Hepatocyte (in vitro differentiated cells): ENCODE measurements at regions not wholly inside any gene's neighbourhood (a gene's known extent, or its start where the extent isn't known, plus 50 kb on each side); places are given as distances from the start of the nearest gene placed in this dataset.

Experiments used
- DNase-seq: peaks from one replicate; pipeline ENCODE4 v3.0.0-alpha.2; 2016; ENCODE audit warnings: low spot score
- H2AFZ ChIP-seq: fragments of 200-600 bp; sonication (generic); 2 replicates; pipeline ENCODE4 v1.6.0; 2016; ENCODE audit warnings: antibody characterized with exemption, mild to moderate bottlenecking
- H3K27ac ChIP-seq: fragments of 200-600 bp; sonication (generic); 2 replicates; pipeline ENCODE4 v1.5.1; 2016; ENCODE audit warnings: mild to moderate bottlenecking
- H3K27me3 ChIP-seq: fragments of 200-600 bp; sonication (generic); 2 replicates; pipeline ENCODE4 v1.6.1; 2016
- H3K36me3 ChIP-seq: fragments of 200-600 bp; sonication (generic); replicated peaks from 2 replicates; pipeline ENCODE4 v1.5.1; 2016; ENCODE audit warnings: low read depth; ENCODE audit not compliant: insufficient read depth
- H3K4me1 ChIP-seq: fragments of 200-600 bp; sonication (generic); 2 replicates; pipeline ENCODE4 v1.5.1; 2016; ENCODE audit warnings: mild to moderate bottlenecking, moderate library complexity; ENCODE audit not compliant: insufficient read depth
- H3K4me2 ChIP-seq: fragments of 200-600 bp; sonication (generic); 2 replicates; pipeline ENCODE4 v1.6.0; 2016
- H3K4me3 ChIP-seq: fragments of 200-600 bp; sonication (generic); 2 replicates; pipeline ENCODE4 v1.5.1; 2016; ENCODE audit warnings: mild to moderate bottlenecking
- H3K79me2 ChIP-seq: fragments of 200-600 bp; sonication (generic); 2 replicates; pipeline ENCODE4 v1.6.0; 2017; ENCODE audit warnings: mild to moderate bottlenecking
- H3K9me2 ChIP-seq: fragments of 200-600 bp; sonication (generic); replicated peaks from 2 replicates; pipeline ENCODE4 v1.6.0; 2017; ENCODE audit warnings: mild to moderate bottlenecking; ENCODE audit not compliant: insufficient read depth
- H3K9me3 ChIP-seq: fragments of 200-600 bp; sonication (generic); 2 replicates; pipeline ENCODE4 v1.5.1; 2016; ENCODE audit warnings: low read depth, mild to moderate bottlenecking
- H4K20me1 ChIP-seq: fragments of 200-600 bp; sonication (generic); 2 replicates; pipeline ENCODE4 v1.6.0; 2016; ENCODE audit warnings: mild to moderate bottlenecking; ENCODE audit not compliant: insufficient read depth, poor library complexity, severe bottlenecking
- CTCF ChIP-seq: fragments of 200-600 bp; sonication (generic); IDR thresholded peaks from 2 replicates; pipeline ENCODE4 v1.5.1; 2016; ENCODE audit warnings: antibody characterized with exemption, mild to moderate bottlenecking; ENCODE audit not compliant: poor library complexity
- EZH2 ChIP-seq: fragments of 200-600 bp; sonication (generic); IDR thresholded peaks from 2 replicates; pipeline ENCODE4 v1.6.1; 2016; ENCODE audit warnings: antibody characterized with exemption, mild to moderate bottlenecking, borderline replicate concordance
- EZH2phosphoT487 ChIP-seq: fragments of 200-600 bp; sonication (generic); IDR thresholded peaks from one replicate; pipeline ENCODE4 v1.6.1; 2018; ENCODE audit warnings: antibody characterized with exemption, mild to moderate bottlenecking, low read depth, moderate library complexity; ENCODE audit not compliant: unreplicated experiment, severe bottlenecking
- WGBS: methylation state at CpG from one replicate; pipeline ENCODE4 v1.1.6; 2016; ENCODE audit warnings: low lambda C conversion rate; ENCODE audit errors: missing lambda C conversion rate; 5-methylcytosine and 5-hydroxymethylcytosine counted together

- no peak for DNase-seq
- no peak overlapping the region for H3K4me3 ChIP-seq
- TF ChIP-seq EZH2phosphoT487 = no peak
- no peak for TF ChIP-seq CTCF
- no peak for TF ChIP-seq EZH2
- no peak overlapping the region for H3K4me2 ChIP-seq
- no peaks in the 10 kb centered on the region for H3K79me2 ChIP-seq
- H2AFZ ChIP-seq = no peak overlapping the region
- H4K20me1 ChIP-seq = no peaks in the 10 kb centered on the region
- no peaks in the 10 kb centered on the region for H3K9me3 ChIP-seq
- H3K27ac ChIP-seq = no peak overlapping the region
- no peaks in the 10 kb centered on the region for H3K9me2 ChIP-seq
- H3K4me1 ChIP-seq = no peaks in the 10 kb centered on the region
- no peaks in the 10 kb centered on the region for H3K27me3 ChIP-seq
- 93% methylated on average over 2 of the region's 2 CpGs for WGBS
- H3K36me3 ChIP-seq = no peaks in the 10 kb centered on the region
These were observed 59.2 kb upstream of the PGR start for GRCh38 chr11:101188801-101189200.

- no peak overlapping the region for H3K4me2 ChIP-seq
- H3K79me2 ChIP-seq = no peaks in the 10 kb centered on the region
- H3K27me3 ChIP-seq = no peaks in the 10 kb centered on the region
- no peak overlapping the region for H3K4me3 ChIP-seq
- 64% methylated on average over 3 of the region's 3 CpGs for WGBS
- no peaks in the 10 kb centered on the region for H3K9me3 ChIP-seq
- no peaks in the 10 kb centered on the region for H3K36me3 ChIP-seq
- TF ChIP-seq CTCF (no peak), EZH2 (no peak), EZH2phosphoT487 (no peak)
- no peak overlapping the region for H2AFZ ChIP-seq
- H3K27ac ChIP-seq = no peak overlapping the region
- H3K4me1 ChIP-seq = no peaks in the 10 kb centered on the region
- no peaks in the 10 kb centered on the region for H3K9me2 ChIP-seq
- no peaks in the 10 kb centered on the region for H4K20me1 ChIP-seq
- no peak for DNase-seq
These were observed 58.6 kb upstream of the PGR start for GRCh38 chr11:101188173-101188572.

GRCh38 chr11:101187748-101188147 lies 58.1 kb upstream of the PGR start:
- Histone ChIP-seq H3K27me3 (no peaks in the 10 kb centered on the region), H3K4me1 (no peaks in the 10 kb centered on the region), H4K20me1 (no peaks in the 10 kb centered on the region), H3K4me2 (no peak overlapping the region), H3K79me2 (no peaks in the 10 kb centered on the region), H3K36me3 (no peaks in the 10 kb centered on the region), H3K9me2 (no peaks in the 10 kb centered on the region), H3K9me3 (no peaks in the 10 kb centered on the region), H2AFZ (no peak overlapping the region), H3K4me3 (no peak overlapping the region), H3K27ac (no peak overlapping the region)
- WGBS = 68% methylated on average over 1 of the region's 1 CpG
- no peak for DNase-seq
- no peak for TF ChIP-seq CTCF
- no peak for TF ChIP-seq EZH2
- TF ChIP-seq EZH2phosphoT487 = no peak

- no peaks in the 10 kb centered on the region for H3K9me3 ChIP-seq
- H3K27ac ChIP-seq = no peak overlapping the region
- TF ChIP-seq CTCF (no peak), EZH2 (no peak), EZH2phosphoT487 (no peak)
- no peak overlapping the region for H2AFZ ChIP-seq
- DNase-seq = no peak
- no peaks in the 10 kb centered on the region for H3K27me3 ChIP-seq
- no peak overlapping the region for H3K4me2 ChIP-seq
- H3K36me3 ChIP-seq = no peaks in the 10 kb centered on the region
- 92% methylated on average over 2 of the region's 2 CpGs for WGBS
- no peaks in the 10 kb centered on the region for H3K79me2 ChIP-seq
- H3K9me2 ChIP-seq = no peaks in the 10 kb centered on the region
- H3K4me3 ChIP-seq = no peak overlapping the region
- no peaks in the 10 kb centered on the region for H3K4me1 ChIP-seq
- no peaks in the 10 kb centered on the region for H4K20me1 ChIP-seq
These were observed 56.4 kb upstream of the PGR start for GRCh38 chr11:101185985-101186384.
